Lung (tissue), 11 donors: ENCODE measurements at regions not wholly inside any gene's neighbourhood (a gene's known extent, or its start where the extent isn't known, plus 50 kb on each side); places are given as distances from the start of the nearest gene placed in this dataset.
"Not testable (repeated sequence)": the region's sequence is repeated elsewhere in the genome, so short reads cannot be mapped to it uniquely, and the experiment has no call there.

ENCODE experiments used
- ATAC-seq: fragments of 200-7000 bp; cut with Tn5 transposase; one replicate; pipeline ENCODE4 v1.9.1; 2020; ENCODE audit warnings: moderate number of reproducible peaks; ENCODE audit not compliant: insufficient read depth, low FRiP score
- DNase-seq, 3 donors: peaks; one replicate each; pipeline ENCODE4 v3.0.0-alpha.2; 2013 to 2017
- H3K27ac ChIP-seq, 2 donors: one replicate each; pipeline ENCODE4 v1.5.1; 2013; ENCODE audit warnings: mild to moderate bottlenecking in 2 of 2, moderate library complexity in 2 of 2, control low read depth in 1 of 2, inconsistent platforms in 1 of 2, low read depth in 1 of 2, low read length in 1 of 2
- H3K27me3 ChIP-seq, 3 donors: one replicate each; pipeline ENCODE4 v1.5.1; 2013; ENCODE audit warnings: low read length in 2 of 3; ENCODE audit not compliant: control insufficient read depth in 3 of 3, insufficient read depth in 3 of 3
- H3K36me3 ChIP-seq, 4 donors: one replicate each; pipeline ENCODE4 v1.5.1; 2013; ENCODE audit warnings: low read length in 4 of 4, mild to moderate bottlenecking in 1 of 4, moderate library complexity in 1 of 4; ENCODE audit not compliant: control insufficient read depth in 4 of 4, insufficient read depth in 4 of 4
- H3K4me1 ChIP-seq, 5 donors: one replicate each; pipeline ENCODE4 v1.5.1; 2013; ENCODE audit warnings: low read length in 5 of 5, mild to moderate bottlenecking in 2 of 5, moderate library complexity in 1 of 5; ENCODE audit not compliant: control insufficient read depth in 5 of 5, insufficient read depth in 5 of 5
- H3K4me3 ChIP-seq: one replicate; pipeline ENCODE4 v1.5.1; 2013; ENCODE audit warnings: mild to moderate bottlenecking, control low read depth, moderate library complexity
- H3K9ac ChIP-seq, 2 donors: one replicate each; pipeline ENCODE4 v1.5.1; 2013; ENCODE audit warnings: low read length in 2 of 2, control low read depth in 1 of 2; ENCODE audit not compliant: insufficient read depth in 1 of 2
- H3K9me3 ChIP-seq, 4 donors: one replicate each; pipeline ENCODE4 v1.5.1; 2013; ENCODE audit warnings: low read length in 3 of 4, mild to moderate bottlenecking in 1 of 4, moderate library complexity in 1 of 4; ENCODE audit not compliant: control insufficient read depth in 4 of 4, insufficient read depth in 3 of 4
- WGBS, 2 donors: extraction: QIAGEN DNeasy Blood & Tissue Kit; methylation state at CpG; one replicate each; pipeline ENCODE4 v1.1.7; 2013; 5-methylcytosine and 5-hydroxymethylcytosine counted together
- TF ChIP-seq, protein P1 (sequence below): IDR thresholded peaks from 2 replicates; pipeline ENCODE4 v1.5.1; 2012; ENCODE audit warnings: mild to moderate bottlenecking; ENCODE audit errors: control extremely low read depth, extremely low read depth
- donor health status: control.
- donor health status: control.
- donor health status: Bipolar disorder and iron deficiency.
- donor health status: healthy.
- donor health status: DM: yes; HTN: yes; CAD: no.

DNA sequence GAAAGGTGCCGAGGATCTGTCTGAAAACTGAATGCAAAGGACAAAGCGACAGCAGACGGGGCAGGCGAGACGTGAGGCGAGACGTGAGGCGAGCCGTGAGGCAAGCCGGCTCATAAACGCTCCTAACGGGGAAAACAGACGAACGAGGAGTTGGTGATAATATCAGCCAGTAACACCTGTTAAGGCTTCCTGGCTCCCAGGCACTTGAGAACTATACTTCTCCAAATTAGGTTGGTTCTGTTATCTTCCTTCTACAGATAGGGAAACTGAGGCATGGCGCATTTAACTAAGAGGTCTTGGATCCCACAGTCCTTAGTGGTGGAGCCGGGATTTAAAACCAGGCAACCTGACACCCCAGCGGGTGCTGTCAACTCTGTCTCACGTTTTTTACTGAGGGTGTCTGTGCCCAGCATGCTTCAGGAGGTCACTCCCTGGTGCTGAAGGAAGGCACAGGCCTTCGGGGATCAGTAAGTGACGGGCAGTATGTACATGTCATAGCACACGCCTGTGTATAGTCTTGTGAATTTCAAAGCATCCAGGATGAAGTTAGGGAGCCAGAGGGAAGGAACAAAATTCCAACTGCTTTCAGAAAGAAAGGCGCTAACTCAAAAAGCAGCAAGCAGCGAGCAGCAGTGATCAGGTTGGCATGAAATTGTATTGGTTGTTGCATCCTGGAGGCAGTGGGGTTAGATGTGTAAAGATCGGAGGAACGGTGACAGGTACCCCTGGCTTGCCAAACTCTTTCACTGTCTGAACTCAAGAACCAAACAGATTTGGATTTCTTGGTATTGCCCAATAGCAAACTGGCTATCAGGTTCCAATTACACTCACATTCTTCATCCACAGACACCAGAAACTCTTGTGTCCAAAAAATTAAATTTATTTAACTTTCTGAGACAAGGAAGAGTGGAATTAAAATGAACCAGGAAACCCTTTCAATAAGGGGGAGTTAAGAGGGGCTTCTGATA is 318.7 kb downstream of the THBS2 start:
- Histone ChIP-seq H3K4me3 (no peak overlapping the region), H3K9me3 (peaks cover 0 to 7% (median 0%) of the 10 kb centered on the region in 4 donors), H3K9ac (no peak overlapping the region), H3K27me3 (peaks cover 0 to 4% (median 2%) of the 10 kb centered on the region in 3 donors), H3K36me3 (no peaks in the 10 kb centered on the region), H3K27ac (no peak overlapping the region), H3K4me1 (peaks cover 0 to 2% (median 0%) of the 10 kb centered on the region in 5 donors)
- no peak for ATAC-seq
- TF ChIP-seq, protein P1, sequence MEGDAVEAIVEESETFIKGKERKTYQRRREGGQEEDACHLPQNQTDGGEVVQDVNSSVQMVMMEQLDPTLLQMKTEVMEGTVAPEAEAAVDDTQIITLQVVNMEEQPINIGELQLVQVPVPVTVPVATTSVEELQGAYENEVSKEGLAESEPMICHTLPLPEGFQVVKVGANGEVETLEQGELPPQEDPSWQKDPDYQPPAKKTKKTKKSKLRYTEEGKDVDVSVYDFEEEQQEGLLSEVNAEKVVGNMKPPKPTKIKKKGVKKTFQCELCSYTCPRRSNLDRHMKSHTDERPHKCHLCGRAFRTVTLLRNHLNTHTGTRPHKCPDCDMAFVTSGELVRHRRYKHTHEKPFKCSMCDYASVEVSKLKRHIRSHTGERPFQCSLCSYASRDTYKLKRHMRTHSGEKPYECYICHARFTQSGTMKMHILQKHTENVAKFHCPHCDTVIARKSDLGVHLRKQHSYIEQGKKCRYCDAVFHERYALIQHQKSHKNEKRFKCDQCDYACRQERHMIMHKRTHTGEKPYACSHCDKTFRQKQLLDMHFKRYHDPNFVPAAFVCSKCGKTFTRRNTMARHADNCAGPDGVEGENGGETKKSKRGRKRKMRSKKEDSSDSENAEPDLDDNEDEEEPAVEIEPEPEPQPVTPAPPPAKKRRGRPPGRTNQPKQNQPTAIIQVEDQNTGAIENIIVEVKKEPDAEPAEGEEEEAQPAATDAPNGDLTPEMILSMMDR, result no peak
- 52 to 60% methylated on average over 25 of the region's 25 CpGs for WGBS, 2 donors
- no peak for DNase-seq

GRCh38 chr6:168932171-168932570 is 321.5 kb downstream of the THBS2 start:
- not testable (repeated sequence) for H3K9ac ChIP-seq, H3K27ac ChIP-seq, DNase-seq, H3K4me1 ChIP-seq, H3K9me3 ChIP-seq, H3K27me3 ChIP-seq, H3K4me3 ChIP-seq, H3K36me3 ChIP-seq, ATAC-seq
- WGBS, 2 donors, result 82 to 87% methylated on average over 13 to 16 of the region's 16 CpGs

- H3K4me1 ChIP-seq, H3K27me3 ChIP-seq, H3K4me3 ChIP-seq, DNase-seq, ATAC-seq, H3K36me3 ChIP-seq, H3K9ac ChIP-seq, H3K27ac ChIP-seq: not testable (repeated sequence)
- peaks cover 0 to 14% (median 0%) of the 10 kb centered on the region in 4 donors for H3K9me3 ChIP-seq
- 77 to 78% methylated on average over 13 to 15 of the region's 17 CpGs for WGBS, 2 donors
Measured at GRCh38 chr6:168931072-168931471, 322.6 kb downstream of the THBS2 start.

- ATAC-seq (no peak), DNase-seq (no peak)
- H3K27me3 ChIP-seq, result peaks cover 0 to 4% (median 0%) of the 10 kb centered on the region in 3 donors
- TF ChIP-seq, protein P1, result no peak
- H3K9ac ChIP-seq, result no peak overlapping the region
- no peaks in the 10 kb centered on the region for H3K4me1 ChIP-seq
- H3K27ac ChIP-seq, result no peak overlapping the region
- H3K4me3 ChIP-seq, result no peak overlapping the region
- H3K9me3 ChIP-seq, result peaks cover 0 to 12% (median 0%) of the 10 kb centered on the region in 4 donors
- 91% methylated on average over 11 of the region's 11 CpGs for WGBS, 2 donors
- no peaks in the 10 kb centered on the region for H3K36me3 ChIP-seq
Measured at GRCh38 chr6:168929871-168930450, 323.7 kb downstream of the THBS2 start.
